ENCODE measurements at regions not wholly inside any gene's neighbourhood (a gene's known extent, or its start where the extent isn't known, plus 50 kb on each side); places are given as distances from the start of the nearest gene placed in this dataset.

GRCh38 chr6:169897601-169898358 is 146.4 kb downstream of the ERMARD start:
- TF ChIP-seq REST (IDR thresholded peaks at IDR 0.05; ENCODE audit: unreplicated experiment), result no peak
- TF ChIP-seq EZH2phosphoT487 (IDR thresholded peaks at IDR 0.05; ENCODE audit: unreplicated experiment), result no peak
- no peak for TF ChIP-seq CTCF (conservative IDR thresholded peaks at IDR 0.05; ENCODE audit: low read depth in 2 of 2)
- no peak for TF ChIP-seq POLR2AphosphoS5 (IDR thresholded peaks at IDR 0.05; ENCODE audit: low read depth)
- TF ChIP-seq ETS1 (IDR thresholded peaks at IDR 0.05), result no peak
- no peak for TF ChIP-seq NANOG (IDR thresholded peaks at IDR 0.05; ENCODE audit: borderline replicate concordance)
- no peak for TF ChIP-seq JUNB (IDR thresholded peaks at IDR 0.05; ENCODE audit: unreplicated experiment)
- TF ChIP-seq CREB1 (CRISPR knock-in tag; IDR thresholded peaks at IDR 0.05; ENCODE audit: low read depth), result no peak
- TF ChIP-seq EZH2 (IDR thresholded peaks at IDR 0.05; ENCODE audit: low read depth, unreplicated experiment), result no peak
- TF ChIP-seq ZNF114 (CRISPR knock-in tag; IDR thresholded peaks at IDR 0.05), result no peak
- TF ChIP-seq ZNF331 (CRISPR knock-in tag; IDR thresholded peaks at IDR 0.05; ENCODE audit: low read depth), result no peak
- no peak for TF ChIP-seq STAT1 (IDR thresholded peaks at IDR 0.05; ENCODE audit: unreplicated experiment)

Data from GM23338 (cell line).